ENCODE measurements at regions not wholly inside any gene's neighbourhood (a gene's known extent, or its start where the extent isn't known, plus 50 kb on each side); places are given as distances from the start of the nearest gene placed in this dataset.
A peak's percentile ranks its signal among the peaks of the same experiment; 100 is the strongest.

DNA sequence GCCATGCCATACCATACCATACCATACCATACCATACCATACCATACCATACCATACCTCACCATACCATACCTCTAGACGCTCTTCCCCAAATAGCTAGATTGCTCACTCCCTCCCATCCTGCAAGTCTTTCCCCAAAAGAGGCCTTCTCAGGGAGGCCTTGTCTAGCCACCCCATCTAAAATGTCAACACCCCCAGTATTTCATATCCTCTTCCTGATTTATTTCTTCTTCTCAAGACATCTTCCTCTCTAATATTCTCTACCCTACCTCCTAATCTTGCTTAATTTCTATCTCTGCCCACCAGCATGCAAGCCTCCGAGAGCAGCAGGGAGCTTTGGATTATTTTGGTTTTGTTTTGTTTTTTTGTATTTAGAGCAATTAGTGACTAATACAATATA, 225.2 kb upstream of the RREB1 start:
- no peaks in the 10 kb centered on the region for H3K36me3 ChIP-seq (ENCODE audit: control insufficient read depth in 5 of 5, insufficient read depth in 5 of 5, low read length in 5 of 5)
- no peaks in the 10 kb centered on the region for H3K27me3 ChIP-seq (ENCODE audit: control insufficient read depth in 5 of 5, insufficient read depth in 4 of 5, low read length in 5 of 5)
- H3K9me3 ChIP-seq (ENCODE audit: control insufficient read depth in 5 of 5, low read length in 5 of 5), result no peaks in the 10 kb centered on the region
- no peak overlapping the region for H3K4me3 ChIP-seq (ENCODE audit: low read depth in 1 of 5, low read length in 5 of 5)
- peaks cover 7 to 35% (median 19%) of the 10 kb centered on the region in 5 donors for H3K4me1 ChIP-seq (ENCODE audit: control insufficient read depth in 5 of 5, insufficient read depth in 5 of 5, low read length in 5 of 5)
- no peak overlapping the region for H3K27ac ChIP-seq (ENCODE audit: low read depth, low read length)
- H3K9ac ChIP-seq (ENCODE audit: low read length in 5 of 5), result no peak overlapping the region

GRCh38 chr6:6883011-6883410, 224.8 kb upstream of the RREB1 start:
- no peak overlapping the region for H3K27ac ChIP-seq (ENCODE audit: low read depth, low read length)
- H3K4me1 ChIP-seq (ENCODE audit: control insufficient read depth in 5 of 5, insufficient read depth in 5 of 5, low read length in 5 of 5), result peaks cover 7 to 37% (median 19%) of the 10 kb centered on the region in 5 donors
- no peak overlapping the region for H3K4me3 ChIP-seq (ENCODE audit: low read depth in 1 of 5, low read length in 5 of 5)
- no peaks in the 10 kb centered on the region for H3K36me3 ChIP-seq (ENCODE audit: control insufficient read depth in 5 of 5, insufficient read depth in 5 of 5, low read length in 5 of 5)
- H3K9me3 ChIP-seq (ENCODE audit: control insufficient read depth in 5 of 5, low read length in 5 of 5), result no peaks in the 10 kb centered on the region
- H3K9ac ChIP-seq (ENCODE audit: low read length in 5 of 5), result no peak overlapping the region
- no peaks in the 10 kb centered on the region for H3K27me3 ChIP-seq (ENCODE audit: control insufficient read depth in 5 of 5, insufficient read depth in 4 of 5, low read length in 5 of 5)

- H3K27me3 ChIP-seq (ENCODE audit: control insufficient read depth in 5 of 5, insufficient read depth in 4 of 5, low read length in 5 of 5), result no peaks in the 10 kb centered on the region
- no peaks in the 10 kb centered on the region for H3K9me3 ChIP-seq (ENCODE audit: control insufficient read depth in 5 of 5, low read length in 5 of 5)
- H3K27ac ChIP-seq (ENCODE audit: low read depth, low read length), result peak overlapping the region; percentile 88
- peaks cover 7 to 41% (median 19%) of the 10 kb centered on the region in 5 donors for H3K4me1 ChIP-seq (ENCODE audit: control insufficient read depth in 5 of 5, insufficient read depth in 5 of 5, low read length in 5 of 5)
- no peak overlapping the region for H3K4me3 ChIP-seq (ENCODE audit: low read depth in 1 of 5, low read length in 5 of 5)
- peak overlapping the region in 1 of 5 donors; percentile 81 for H3K9ac ChIP-seq (ENCODE audit: low read length in 5 of 5)
- no peaks in the 10 kb centered on the region for H3K36me3 ChIP-seq (ENCODE audit: control insufficient read depth in 5 of 5, insufficient read depth in 5 of 5, low read length in 5 of 5)
Measured at GRCh38 chr6:6884193-6884627, 223.6 kb upstream of the RREB1 start.

DNA sequence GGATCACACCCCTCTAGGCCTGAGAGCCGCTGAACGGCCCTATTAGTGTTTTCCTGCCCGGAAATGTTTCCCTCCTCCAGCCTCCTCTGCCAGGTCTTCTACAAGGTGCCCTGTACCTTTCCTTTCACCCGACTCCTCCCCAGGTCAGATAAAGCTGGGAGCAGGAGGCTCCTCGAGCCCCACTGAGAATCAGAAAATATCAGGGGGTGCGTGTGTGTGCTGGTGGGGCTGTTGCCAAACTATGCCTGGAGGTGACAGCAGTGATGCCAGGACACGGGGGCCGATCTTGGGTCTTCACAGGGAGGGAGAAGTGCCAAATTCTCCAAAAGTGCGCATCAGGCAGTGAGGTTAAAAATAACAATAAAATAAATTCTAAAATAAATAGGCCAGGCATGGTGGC, 222.8 kb upstream of the RREB1 start:
- H3K27me3 ChIP-seq (ENCODE audit: control insufficient read depth in 5 of 5, insufficient read depth in 4 of 5, low read length in 5 of 5), result no peaks in the 10 kb centered on the region
- H3K9ac ChIP-seq (ENCODE audit: low read length in 5 of 5), result peak overlapping the region in 2 of 5 donors; percentile 60 to 81
- no peak overlapping the region for H3K4me3 ChIP-seq (ENCODE audit: low read depth in 1 of 5, low read length in 5 of 5)
- peak overlapping the region; percentile 88 for H3K27ac ChIP-seq (ENCODE audit: low read depth, low read length)
- peaks cover 7 to 41% (median 19%) of the 10 kb centered on the region in 5 donors for H3K4me1 ChIP-seq (ENCODE audit: control insufficient read depth in 5 of 5, insufficient read depth in 5 of 5, low read length in 5 of 5)
- H3K36me3 ChIP-seq (ENCODE audit: control insufficient read depth in 5 of 5, insufficient read depth in 5 of 5, low read length in 5 of 5), result no peaks in the 10 kb centered on the region
- H3K9me3 ChIP-seq (ENCODE audit: control insufficient read depth in 5 of 5, low read length in 5 of 5), result no peaks in the 10 kb centered on the region

DNA sequence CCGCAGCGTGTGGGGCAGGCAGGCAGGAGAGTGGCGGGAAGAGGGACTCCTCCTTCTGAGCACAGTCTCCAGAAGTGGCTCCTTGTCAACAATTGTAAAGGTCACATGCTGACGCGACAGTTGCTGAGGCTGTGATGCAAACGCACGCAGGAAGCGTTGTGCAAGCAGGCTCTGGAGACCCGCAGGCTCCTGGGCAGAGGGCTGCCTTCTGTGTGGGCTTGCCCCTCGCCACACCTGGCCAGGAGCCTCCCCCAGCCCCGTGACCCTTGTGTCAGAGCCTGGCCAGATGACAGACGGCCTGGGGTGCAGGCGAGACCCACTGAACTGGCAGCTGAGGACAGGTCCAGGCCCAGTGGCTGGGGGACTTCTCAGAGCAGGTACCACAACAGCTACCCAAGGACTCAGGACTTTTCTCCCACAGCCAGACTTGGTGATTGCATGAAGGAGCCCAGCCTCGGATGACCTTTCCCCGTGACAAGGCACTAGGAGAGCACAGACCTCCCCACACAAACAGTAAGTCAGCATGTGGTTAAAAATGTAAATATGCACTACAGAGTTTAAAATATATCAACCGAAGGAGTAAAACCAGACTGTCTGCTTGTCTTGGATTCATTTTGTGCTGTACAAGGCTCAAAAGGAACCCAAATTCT, 222.1 kb upstream of the RREB1 start:
- H3K27ac ChIP-seq (ENCODE audit: low read depth, low read length), result peak overlapping the region; percentile 97
- H3K9me3 ChIP-seq (ENCODE audit: control insufficient read depth in 5 of 5, low read length in 5 of 5), result no peaks in the 10 kb centered on the region
- peak overlapping the region; percentile 9 to 94 (median 71) for H3K9ac ChIP-seq (ENCODE audit: low read length in 5 of 5)
- no peaks in the 10 kb centered on the region for H3K36me3 ChIP-seq (ENCODE audit: control insufficient read depth in 5 of 5, insufficient read depth in 5 of 5, low read length in 5 of 5)
- H3K4me1 ChIP-seq (ENCODE audit: control insufficient read depth in 5 of 5, insufficient read depth in 5 of 5, low read length in 5 of 5), result peaks cover 8 to 47% (median 24%) of the 10 kb centered on the region in 5 donors
- H3K4me3 ChIP-seq (ENCODE audit: low read depth in 1 of 5, low read length in 5 of 5), result peak overlapping the region in 3 of 5 donors; percentile 11 to 34 (median 32)
- no peaks in the 10 kb centered on the region for H3K27me3 ChIP-seq (ENCODE audit: control insufficient read depth in 5 of 5, insufficient read depth in 4 of 5, low read length in 5 of 5)

DNA sequence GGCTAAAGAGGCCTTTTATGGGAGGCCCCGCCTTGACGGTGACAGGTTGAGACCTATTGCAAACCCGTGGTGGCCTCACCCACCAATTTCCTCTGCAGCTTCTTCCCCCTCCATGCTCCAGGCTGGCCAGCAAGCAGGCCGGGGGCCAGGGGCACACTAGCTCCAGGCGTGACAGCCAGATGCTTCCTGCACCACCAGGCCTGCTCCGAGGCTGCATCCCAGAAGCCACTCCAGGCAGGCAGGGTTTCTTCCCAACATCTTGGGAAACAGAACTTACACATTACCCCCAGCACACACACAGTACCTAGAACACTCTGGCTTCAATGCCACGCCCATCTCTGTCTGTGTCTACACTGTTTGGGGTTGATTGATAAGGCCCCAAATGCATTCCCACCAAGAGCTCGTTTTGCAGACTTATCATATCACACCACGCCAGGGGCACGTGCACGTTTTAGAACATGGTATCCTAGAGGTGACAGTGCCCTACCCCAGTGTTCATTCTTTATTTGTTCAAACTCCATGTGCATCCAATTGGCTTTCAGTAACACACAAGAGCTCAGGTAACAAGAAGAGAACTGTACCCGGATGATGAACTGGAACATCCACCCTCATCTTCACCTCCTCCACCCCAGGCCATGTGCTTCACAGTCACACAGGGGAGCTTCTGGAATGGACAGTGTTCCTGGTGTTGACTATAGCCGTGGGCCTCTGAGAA, 221.4 kb upstream of the RREB1 start:
- peaks cover 8 to 51% (median 27%) of the 10 kb centered on the region in 5 donors for H3K4me1 ChIP-seq (ENCODE audit: control insufficient read depth in 5 of 5, insufficient read depth in 5 of 5, low read length in 5 of 5)

GRCh38 chr6:6886886-6887285, 220.9 kb upstream of the RREB1 start:
- Histone ChIP-seq H3K36me3 (ENCODE audit: control insufficient read depth in 5 of 5, insufficient read depth in 5 of 5, low read length in 5 of 5) (no peaks in the 10 kb centered on the region), H3K9me3 (ENCODE audit: control insufficient read depth in 5 of 5, low read length in 5 of 5) (no peaks in the 10 kb centered on the region), H3K9ac (ENCODE audit: low read length in 5 of 5) (peak overlapping the region in 1 of 5 donors; percentile 71), H3K4me3 (ENCODE audit: low read depth in 1 of 5, low read length in 5 of 5) (no peak overlapping the region), H3K4me1 (ENCODE audit: control insufficient read depth in 5 of 5, insufficient read depth in 5 of 5, low read length in 5 of 5) (peaks cover 8 to 51% (median 27%) of the 10 kb centered on the region in 5 donors), H3K27ac (ENCODE audit: low read depth, low read length) (peak overlapping the region; percentile 97), H3K27me3 (ENCODE audit: control insufficient read depth in 5 of 5, insufficient read depth in 4 of 5, low read length in 5 of 5) (no peaks in the 10 kb centered on the region)

More for the DNA sequence above, 221.4 kb upstream of the RREB1 start:
- H3K27ac ChIP-seq (ENCODE audit: low read depth, low read length), result peak overlapping the region; percentile 97
- H3K9me3 ChIP-seq (ENCODE audit: control insufficient read depth in 5 of 5, low read length in 5 of 5), result no peaks in the 10 kb centered on the region
- peak overlapping the region in 3 of 5 donors; percentile 11 to 34 (median 32) for H3K4me3 ChIP-seq (ENCODE audit: low read depth in 1 of 5, low read length in 5 of 5)
- no peaks in the 10 kb centered on the region for H3K36me3 ChIP-seq (ENCODE audit: control insufficient read depth in 5 of 5, insufficient read depth in 5 of 5, low read length in 5 of 5)
- no peaks in the 10 kb centered on the region for H3K27me3 ChIP-seq (ENCODE audit: control insufficient read depth in 5 of 5, insufficient read depth in 4 of 5, low read length in 5 of 5)
- H3K9ac ChIP-seq (ENCODE audit: low read length in 5 of 5), result peak overlapping the region; percentile 9 to 94 (median 71)

GRCh38 chr6:6889601-6890000, 218.2 kb upstream of the RREB1 start:
- Histone ChIP-seq H3K4me3 (ENCODE audit: low read depth in 1 of 5, low read length in 5 of 5) (no peak overlapping the region), H3K36me3 (ENCODE audit: control insufficient read depth in 5 of 5, insufficient read depth in 5 of 5, low read length in 5 of 5) (no peaks in the 10 kb centered on the region), H3K9ac (ENCODE audit: low read length in 5 of 5) (no peak overlapping the region), H3K9me3 (ENCODE audit: control insufficient read depth in 5 of 5, low read length in 5 of 5) (no peaks in the 10 kb centered on the region), H3K4me1 (ENCODE audit: control insufficient read depth in 5 of 5, insufficient read depth in 5 of 5, low read length in 5 of 5) (peaks cover 10 to 58% (median 34%) of the 10 kb centered on the region in 5 donors), H3K27me3 (ENCODE audit: control insufficient read depth in 5 of 5, insufficient read depth in 4 of 5, low read length in 5 of 5) (no peaks in the 10 kb centered on the region), H3K27ac (ENCODE audit: low read depth, low read length) (peak overlapping the region; percentile 69)

DNA sequence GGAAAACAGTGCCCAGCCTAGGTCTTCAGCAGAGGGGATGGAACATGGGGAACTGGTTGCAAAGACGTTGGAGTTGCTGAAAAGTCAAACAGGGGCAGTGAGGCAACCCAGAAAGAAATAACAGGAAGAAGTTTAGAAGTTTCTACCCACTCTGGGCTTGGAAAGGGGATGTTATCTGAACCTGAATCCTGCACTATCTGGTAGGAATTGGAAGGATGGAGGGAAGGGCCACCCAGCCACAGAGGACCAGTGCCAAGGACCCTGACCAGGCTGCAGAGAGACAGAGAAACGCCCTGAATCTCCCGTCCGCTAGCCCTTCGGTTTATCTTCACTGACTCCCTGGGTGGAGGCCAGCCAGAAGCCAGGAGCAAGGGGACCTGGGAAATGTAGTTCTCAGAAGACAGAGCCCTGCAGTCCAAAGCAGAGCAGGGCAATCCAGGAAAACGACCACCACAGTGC, 217.3 kb upstream of the RREB1 start:
- Histone ChIP-seq H3K27me3 (ENCODE audit: control insufficient read depth in 5 of 5, insufficient read depth in 4 of 5, low read length in 5 of 5) (no peaks in the 10 kb centered on the region), H3K9me3 (ENCODE audit: control insufficient read depth in 5 of 5, low read length in 5 of 5) (no peaks in the 10 kb centered on the region), H3K9ac (ENCODE audit: low read length in 5 of 5) (peak overlapping the region in 3 of 5 donors; percentile 0 to 68 (median 43)), H3K36me3 (ENCODE audit: control insufficient read depth in 5 of 5, insufficient read depth in 5 of 5, low read length in 5 of 5) (no peaks in the 10 kb centered on the region), H3K4me1 (ENCODE audit: control insufficient read depth in 5 of 5, insufficient read depth in 5 of 5, low read length in 5 of 5) (peaks cover 10 to 49% (median 28%) of the 10 kb centered on the region in 5 donors), H3K4me3 (ENCODE audit: low read depth in 1 of 5, low read length in 5 of 5) (peak overlapping the region in 4 of 5 donors; percentile 17 to 49 (median 27)), H3K27ac (ENCODE audit: low read depth, low read length) (peak overlapping the region; percentile 69)

GRCh38 chr6:6891125-6891721, 216.5 kb upstream of the RREB1 start:
- Histone ChIP-seq H3K27me3 (ENCODE audit: control insufficient read depth in 5 of 5, insufficient read depth in 4 of 5, low read length in 5 of 5) (no peaks in the 10 kb centered on the region), H3K36me3 (ENCODE audit: control insufficient read depth in 5 of 5, insufficient read depth in 5 of 5, low read length in 5 of 5) (no peaks in the 10 kb centered on the region), H3K27ac (ENCODE audit: low read depth, low read length) (no peak overlapping the region), H3K9ac (ENCODE audit: low read length in 5 of 5) (no peak overlapping the region), H3K4me1 (ENCODE audit: control insufficient read depth in 5 of 5, insufficient read depth in 5 of 5, low read length in 5 of 5) (peaks cover 6 to 41% (median 20%) of the 10 kb centered on the region in 5 donors), H3K9me3 (ENCODE audit: control insufficient read depth in 5 of 5, low read length in 5 of 5) (no peaks in the 10 kb centered on the region), H3K4me3 (ENCODE audit: low read depth in 1 of 5, low read length in 5 of 5) (no peak overlapping the region)

Measured in subcutaneous abdominal adipose tissue (tissue), 5 donors.